GM23338 (cell line): ENCODE measurements at regions not wholly inside any gene's neighbourhood (a gene's known extent, or its start where the extent isn't known, plus 50 kb on each side); places are given as distances from the start of the nearest gene placed in this dataset.

ENCODE experiments used
- ATAC-seq: fragments of 200-7000 bp; cut with Tn5 transposase; 3 replicates; pipeline ENCODE4 v1.9.1; 2020
- DNase-seq: peaks from one replicate; pipeline ENCODE4 v3.0.0-alpha.2; 2015; ENCODE audit warnings: low spot score
- H2AFZ ChIP-seq: fragments of 200-600 bp; sonication (generic); 2 replicates; pipeline ENCODE4 v1.8.0; 2016; ENCODE audit warnings: antibody characterized with exemption, mild to moderate bottlenecking, moderate library complexity
- H3F3A ChIP-seq: fragments of 200-600 bp; sonication (generic); replicated peaks from 2 replicates; pipeline ENCODE4 v1.8.0; 2017; ENCODE audit warnings: antibody characterized with exemption, mixed run types, low read depth
- H3K27ac ChIP-seq: fragments of 200-600 bp; sonication (generic); 2 replicates; pipeline ENCODE4 v1.6.1; 2016; ENCODE audit warnings: low read depth
- H3K27me3 ChIP-seq: fragments of 200-600 bp; sonication (generic); 2 replicates; pipeline ENCODE4 v1.8.0; 2016; ENCODE audit warnings: mild to moderate bottlenecking, mixed run types, moderate library complexity; ENCODE audit not compliant: insufficient read depth
- H3K36me3 ChIP-seq: fragments of 200-600 bp; sonication (generic); 2 replicates; pipeline ENCODE4 v1.8.0; 2016; ENCODE audit warnings: mild to moderate bottlenecking; ENCODE audit not compliant: insufficient read depth
- H3K4me1 ChIP-seq: fragments of 200-600 bp; sonication (generic); 2 replicates; pipeline ENCODE4 v1.8.0; 2016; ENCODE audit warnings: mild to moderate bottlenecking, moderate library complexity; ENCODE audit not compliant: insufficient read depth
- H3K4me2 ChIP-seq: fragments of 200-600 bp; sonication (generic); 2 replicates; pipeline ENCODE4 v1.7.1; 2017; ENCODE audit warnings: mixed run types
- H3K4me3 ChIP-seq: fragments of 200-600 bp; sonication (generic); 2 replicates; pipeline ENCODE4 v1.6.1; 2016; ENCODE audit warnings: mixed run types
- H3K79me2 ChIP-seq: fragments of 200-600 bp; sonication (generic); replicated peaks from 2 replicates; pipeline ENCODE4 v1.8.0; 2017; ENCODE audit warnings: mild to moderate bottlenecking; ENCODE audit not compliant: insufficient read depth
- H3K9me2 ChIP-seq: fragments of 200-600 bp; sonication (generic); 2 replicates; pipeline ENCODE4 v1.8.0; 2017; ENCODE audit not compliant: insufficient read depth
- H4K20me1 ChIP-seq: fragments of 200-600 bp; sonication (generic); replicated peaks from 2 replicates; pipeline ENCODE4 v1.8.0; 2017; ENCODE audit warnings: mild to moderate bottlenecking; ENCODE audit not compliant: insufficient read depth
- H3K27ac Mint-ChIP-seq: 2 replicates; pipeline ENCODE4 v1.8.0; 2020; ENCODE audit warnings: inconsistent platforms, mild to moderate bottlenecking, moderate library complexity, mixed read lengths
- H3K27me3 Mint-ChIP-seq: 3 replicates; pipeline ENCODE4 v1.8.0; 2022; ENCODE audit warnings: low read depth, mild to moderate bottlenecking, moderate library complexity, mixed read lengths, inconsistent platforms; ENCODE audit not compliant: insufficient read depth, poor library complexity
- H3K36me3 Mint-ChIP-seq: 3 replicates; pipeline ENCODE4 v1.8.0; 2021; ENCODE audit warnings: low read depth, mild to moderate bottlenecking, inconsistent platforms, moderate library complexity, mixed read lengths
- H3K4me1 Mint-ChIP-seq: 3 replicates; pipeline ENCODE4 v1.8.0; 2020; ENCODE audit warnings: mild to moderate bottlenecking, inconsistent platforms, mixed read lengths
- H3K4me3 Mint-ChIP-seq: 3 replicates; pipeline ENCODE4 v1.8.0; 2021; ENCODE audit warnings: moderate library complexity, mild to moderate bottlenecking, inconsistent platforms, mixed read lengths
- H3K9me3 Mint-ChIP-seq: 3 replicates; pipeline ENCODE4 v1.8.0; 2020; ENCODE audit warnings: moderate library complexity, mild to moderate bottlenecking, inconsistent platforms, mixed read lengths
- CREB1 ChIP-seq: fragments of 250-450 bp; sonication (Bioruptor Pico); IDR thresholded peaks from 2 replicates; pipeline ENCODE4 v1.5.0; 2020; ENCODE audit warnings: low read depth, mild to moderate bottlenecking, moderate library complexity
- ZNF114 ChIP-seq: fragments of 250-450 bp; sonication (Bioruptor Pico); IDR thresholded peaks from 2 replicates; pipeline ENCODE4 v1.5.0; 2020; ENCODE audit warnings: mild to moderate bottlenecking, moderate library complexity
- ZNF331 ChIP-seq: fragments of 250-450 bp; sonication (Bioruptor Pico); IDR thresholded peaks from 2 replicates; pipeline ENCODE4 v1.5.0; 2020; ENCODE audit warnings: low read depth, mild to moderate bottlenecking, moderate library complexity
- ZNF462 ChIP-seq: fragments of 250-450 bp; sonication (Bioruptor Pico); IDR thresholded peaks from 2 replicates; pipeline ENCODE4 v1.5.0; 2020; ENCODE audit warnings: mild to moderate bottlenecking, moderate library complexity

GRCh38 chr13:106712381-106712780, 144.4 kb upstream of the ARGLU1 start (continued):
- TF ChIP-seq ZNF462 (CRISPR knock-in tag) = no peak
- no peak for TF ChIP-seq CREB1

GRCh38 chr13:106710266-106710665, 142.3 kb upstream of the ARGLU1 start:
- TF ChIP-seq CREB1 (no peak), ZNF331 (CRISPR knock-in tag) (no peak)
- ATAC-seq (no peak), DNase-seq (no peak)
- Histone ChIP-seq H3K27me3 (no peaks in the 10 kb centered on the region), H3K79me2 (no peaks in the 10 kb centered on the region), H3K36me3 (no peaks in the 10 kb centered on the region), H4K20me1 (no peaks in the 10 kb centered on the region), H3K27ac (no peak overlapping the region), H3K9me2 (no peaks in the 10 kb centered on the region), H3K4me3 (no peak overlapping the region), H3K4me1 (peaks cover 6% of the 10 kb centered on the region; the same call in 1 of the 2 replicates), H3K4me2 (no peak overlapping the region), H3F3A (no peaks in the 10 kb centered on the region), H2AFZ (no peak overlapping the region)
- H3K9me3 Mint-ChIP-seq = no peaks in the 10 kb centered on the region
- peaks cover 9% of the 10 kb centered on the region for H3K27me3 Mint-ChIP-seq
- H3K27ac Mint-ChIP-seq = no peak overlapping the region
- H3K4me1 Mint-ChIP-seq = peaks cover 13% of the 10 kb centered on the region
- no peaks in the 10 kb centered on the region for H3K36me3 Mint-ChIP-seq
- no peak overlapping the region for H3K4me3 Mint-ChIP-seq

GRCh38 chr13:106709522-106709921, 141.6 kb upstream of the ARGLU1 start:
- Histone ChIP-seq H4K20me1 (no peaks in the 10 kb centered on the region), H3K79me2 (no peaks in the 10 kb centered on the region), H3K4me1 (peaks cover 6% of the 10 kb centered on the region; the same call in 1 of the 2 replicates), H3K27ac (no peak overlapping the region), H3K4me3 (no peak overlapping the region), H3K9me2 (no peaks in the 10 kb centered on the region), H3K36me3 (no peaks in the 10 kb centered on the region), H3K27me3 (no peaks in the 10 kb centered on the region), H2AFZ (no peak overlapping the region), H3F3A (no peaks in the 10 kb centered on the region), H3K4me2 (no peak overlapping the region)
- Mint-ChIP-seq H3K27me3 (peaks cover 4% of the 10 kb centered on the region), H3K27ac (no peak overlapping the region), H3K4me1 (peaks cover 11% of the 10 kb centered on the region), H3K36me3 (no peaks in the 10 kb centered on the region), H3K4me3 (no peak overlapping the region), H3K9me3 (no peaks in the 10 kb centered on the region)
- ATAC-seq = no peak
- DNase-seq = no peak
- TF ChIP-seq CREB1 (no peak), ZNF462 (CRISPR knock-in tag) (no peak), ZNF114 (CRISPR knock-in tag) (no peak)
